NCI-H1436 treated with DMSO at 0.1 percent for 48 hours (cell line): ENCODE measurements at regions not wholly inside any gene's neighbourhood (a gene's known extent, or its start where the extent isn't known, plus 50 kb on each side); places are given as distances from the start of the nearest gene placed in this dataset.

ENCODE experiments used
- DNase-seq: peaks from one replicate; lab custom pipeline; 2025; lab: John Stamatoyannopoulos, UW

- DNase-seq, result no peak
Observed at GRCh38 chr3:193827871-193828270, 234.9 kb downstream of the OPA1 start.

GRCh38 chr3:193828477-193828876, 235.5 kb downstream of the OPA1 start:
- no peak for DNase-seq

GRCh38 chr3:193829781-193830180, 236.8 kb downstream of the OPA1 start:
- no peak for DNase-seq

- peak; percentile 94 for DNase-seq
Observed at GRCh38 chr3:193830791-193831191, 237.8 kb downstream of the OPA1 start.

GRCh38 chr3:193831495-193832455, 238.8 kb downstream of the OPA1 start:
- DNase-seq, result no peak

- no peak for DNase-seq
Observed at GRCh38 chr3:193832833-193833413, 239.9 kb downstream of the OPA1 start.

- no peak for DNase-seq
Observed at GRCh38 chr3:193833592-193833991, 240.6 kb downstream of the OPA1 start.

GRCh38 chr3:193835414-193835813, 242.4 kb downstream of the OPA1 start:
- DNase-seq, result no peak

GRCh38 chr3:193836511-193836910, 243.5 kb downstream of the OPA1 start:
- DNase-seq, result no peak

GRCh38 chr3:193836918-193837317, 243.9 kb downstream of the OPA1 start:
- DNase-seq, result no peak

GRCh38 chr3:193837347-193837827, 244.4 kb downstream of the OPA1 start:
- DNase-seq, result no peak

- DNase-seq, result no peak
Observed at GRCh38 chr3:193840111-193840641, 247.2 kb downstream of the OPA1 start.

GRCh38 chr3:193841581-193841980, 248.6 kb downstream of the OPA1 start:
- DNase-seq, result no peak

GRCh38 chr3:193842029-193842798, 249.2 kb downstream of the OPA1 start:
- no peak for DNase-seq

- no peak for DNase-seq
Observed at GRCh38 chr3:193842832-193843473, 249.9 kb downstream of the OPA1 start.

GRCh38 chr3:193843474-193844301, 250.7 kb downstream of the OPA1 start:
- no peak for DNase-seq

GRCh38 chr3:193844472-193844871, 251.5 kb downstream of the OPA1 start:
- no peak for DNase-seq

GRCh38 chr3:193845144-193845543, 252.1 kb downstream of the OPA1 start:
- no peak for DNase-seq

- DNase-seq, result no peak
Observed at GRCh38 chr3:193846569-193846968, 253.6 kb downstream of the OPA1 start.

- DNase-seq, result no peak
Observed at GRCh38 chr3:193847402-193847801, 254.4 kb downstream of the OPA1 start.

- DNase-seq, result no peak
Observed at GRCh38 chr3:193848547-193848946, 255.5 kb downstream of the OPA1 start.
